HTR-8/SVneo (cell line): ENCODE measurements at regions not wholly inside any gene's neighbourhood (a gene's known extent, or its start where the extent isn't known, plus 50 kb on each side); places are given as distances from the start of the nearest gene placed in this dataset.

Experiments used
- DNase-seq: peaks from one replicate; pipeline ENCODE4 v3.0.0; 2011; ENCODE audit warnings: low spot score, mixed read lengths; ENCODE audit not compliant: insufficient read length
- FAIRE-seq: peaks from 2 replicates; lab custom pipeline; 2011; peaks lifted over from hg19 to GRCh38; lab: Jason Lieb, UNC

DNA sequence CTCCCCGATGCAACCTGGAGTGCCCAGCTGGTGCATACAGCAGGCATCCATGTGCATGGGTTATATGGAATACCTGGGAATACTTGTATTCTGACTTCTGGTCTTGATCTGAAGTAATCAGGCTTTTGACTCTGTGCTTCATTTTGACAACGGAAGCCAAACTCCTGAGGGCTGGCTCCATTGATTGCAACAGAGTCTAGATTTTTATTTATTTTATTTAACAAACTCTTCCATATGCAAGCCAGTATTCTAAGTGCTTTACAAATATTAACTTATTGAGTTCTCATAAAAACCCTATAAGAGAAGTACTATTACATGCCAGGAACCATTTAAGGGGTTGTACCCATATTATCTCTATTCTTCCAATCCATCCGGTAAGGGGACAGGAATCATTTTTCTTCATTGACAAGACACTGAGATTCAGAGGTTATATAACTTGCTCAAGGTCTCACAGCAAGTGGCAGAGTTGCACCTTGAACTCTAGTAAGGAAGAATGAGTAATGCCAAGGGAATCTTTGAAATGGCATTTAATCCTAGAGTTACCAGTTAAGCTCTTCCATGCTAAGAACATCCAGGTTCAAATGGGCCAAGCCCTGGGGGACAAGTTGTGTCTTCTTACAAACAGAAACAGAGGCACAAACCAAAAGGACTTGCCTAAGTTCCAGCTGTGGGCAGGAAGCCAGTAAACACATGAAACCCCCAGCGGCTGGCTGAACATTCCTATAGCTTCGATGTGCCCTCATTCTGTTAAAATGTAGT, 241.0 kb downstream of the WDR11 start:
- FAIRE-seq (no peak), DNase-seq (no peak)

DNA sequence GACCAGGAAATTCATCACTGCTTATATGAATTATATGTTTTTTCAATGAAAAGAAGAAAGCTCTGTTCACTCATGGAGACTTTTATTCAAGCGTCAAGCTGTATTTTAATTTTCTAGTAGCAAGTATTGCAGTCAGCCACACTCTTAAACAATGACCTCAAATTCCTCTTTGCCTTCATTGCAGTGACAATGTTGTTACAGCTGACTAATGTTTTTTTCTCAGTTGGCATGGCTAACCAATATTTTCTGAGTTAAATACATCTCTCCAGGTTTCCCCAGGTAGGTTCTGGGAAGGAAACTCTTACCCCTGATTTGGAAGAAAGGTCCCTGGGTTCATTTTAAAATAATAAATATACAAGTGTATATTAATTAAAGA, 241.5 kb downstream of the WDR11 start:
- no peak for DNase-seq
- no peak for FAIRE-seq

- FAIRE-seq (no peak), DNase-seq (no peak)
Observed at GRCh38 chr10:121096617-121097431, 245.7 kb downstream of the WDR11 start.

GRCh38 chr10:121098211-121098610, 247.0 kb downstream of the WDR11 start:
- FAIRE-seq (no peak), DNase-seq (no peak)

DNA sequence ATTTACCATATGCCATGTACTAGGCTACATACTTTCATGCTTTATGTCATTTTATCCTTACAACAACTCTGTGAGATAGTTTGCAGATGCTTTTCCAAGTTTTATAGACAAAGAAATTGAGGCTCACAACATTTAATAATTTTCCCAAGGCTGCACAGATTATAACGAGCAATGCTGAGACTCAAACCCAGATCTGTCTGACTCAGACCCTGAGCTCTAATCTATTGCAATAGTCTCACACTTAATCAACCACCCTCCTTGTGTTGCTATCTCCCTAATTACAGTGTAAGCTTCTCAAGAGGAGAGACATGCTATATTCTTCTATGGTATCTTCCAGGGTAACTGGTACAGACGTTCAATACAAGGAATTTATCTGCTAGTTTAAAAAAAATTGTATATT, 247.6 kb downstream of the WDR11 start:
- no peak for DNase-seq
- no peak for FAIRE-seq

GRCh38 chr10:121099181-121099580, 248.0 kb downstream of the WDR11 start:
- no peak for FAIRE-seq

DNA sequence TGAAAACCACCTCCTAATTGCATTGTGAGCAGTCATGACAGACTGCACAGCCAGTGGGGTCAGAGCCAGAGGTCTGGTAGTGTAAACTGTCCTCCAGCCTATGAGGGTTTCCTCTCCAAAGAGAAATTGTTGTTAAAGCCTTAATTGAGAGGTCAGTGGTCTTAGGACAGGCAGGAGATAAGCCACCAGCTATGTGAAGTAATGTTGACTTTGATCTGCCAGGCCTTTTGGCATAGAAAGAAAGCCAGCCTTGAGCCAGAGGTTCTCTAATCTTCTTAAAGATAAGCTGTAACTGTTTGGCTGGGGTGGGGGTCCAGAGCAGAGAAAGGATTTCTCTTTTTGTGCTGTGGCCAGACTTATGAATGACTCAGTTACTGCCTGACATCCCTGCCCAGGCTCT, 248.4 kb downstream of the WDR11 start:
- FAIRE-seq (no peak), DNase-seq (no peak)

More at GRCh38 chr10:121099181-121099580, 248.0 kb downstream of the WDR11 start:
- no peak for DNase-seq

DNA sequence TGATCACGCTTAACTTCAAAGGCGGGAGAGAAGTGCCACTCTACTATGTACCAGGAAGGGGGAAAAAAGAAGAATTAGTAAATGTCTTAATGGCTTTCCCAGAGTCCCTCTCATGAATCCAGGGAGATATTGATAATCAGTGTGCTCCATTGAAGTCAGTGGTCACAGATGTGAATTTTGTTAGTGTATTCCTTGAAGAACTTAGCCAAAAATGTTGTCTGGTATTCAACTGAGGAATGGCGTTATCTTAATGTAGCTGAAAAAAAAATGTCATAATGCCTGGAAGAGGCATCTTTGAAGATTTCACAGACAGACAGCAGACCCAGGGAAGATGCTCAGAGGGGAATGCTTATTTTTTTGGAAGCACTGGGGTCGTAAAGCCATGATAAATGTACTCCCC, 250.4 kb downstream of the WDR11 start:
- DNase-seq (no peak), FAIRE-seq (no peak)

DNA sequence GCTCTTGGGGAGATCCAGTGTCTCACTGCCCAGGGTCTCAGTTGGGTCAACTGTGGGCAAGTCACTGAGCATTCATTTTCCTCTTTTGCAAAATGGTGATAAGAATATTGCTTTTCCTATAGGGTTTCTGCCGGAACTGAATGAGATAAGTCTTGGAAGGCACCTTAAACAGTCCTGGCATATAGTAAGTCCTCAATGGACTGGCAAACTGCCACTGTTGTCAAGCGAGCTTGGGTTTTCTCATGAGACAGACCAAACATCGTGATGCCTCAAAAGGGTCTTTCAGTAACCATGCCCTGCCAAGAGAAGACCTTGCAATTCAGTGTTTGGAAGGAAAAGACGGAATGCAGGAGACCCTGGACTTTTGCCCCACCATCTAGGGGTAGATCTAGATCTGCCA, 251.5 kb downstream of the WDR11 start:
- FAIRE-seq (no peak), DNase-seq (no peak)

DNA sequence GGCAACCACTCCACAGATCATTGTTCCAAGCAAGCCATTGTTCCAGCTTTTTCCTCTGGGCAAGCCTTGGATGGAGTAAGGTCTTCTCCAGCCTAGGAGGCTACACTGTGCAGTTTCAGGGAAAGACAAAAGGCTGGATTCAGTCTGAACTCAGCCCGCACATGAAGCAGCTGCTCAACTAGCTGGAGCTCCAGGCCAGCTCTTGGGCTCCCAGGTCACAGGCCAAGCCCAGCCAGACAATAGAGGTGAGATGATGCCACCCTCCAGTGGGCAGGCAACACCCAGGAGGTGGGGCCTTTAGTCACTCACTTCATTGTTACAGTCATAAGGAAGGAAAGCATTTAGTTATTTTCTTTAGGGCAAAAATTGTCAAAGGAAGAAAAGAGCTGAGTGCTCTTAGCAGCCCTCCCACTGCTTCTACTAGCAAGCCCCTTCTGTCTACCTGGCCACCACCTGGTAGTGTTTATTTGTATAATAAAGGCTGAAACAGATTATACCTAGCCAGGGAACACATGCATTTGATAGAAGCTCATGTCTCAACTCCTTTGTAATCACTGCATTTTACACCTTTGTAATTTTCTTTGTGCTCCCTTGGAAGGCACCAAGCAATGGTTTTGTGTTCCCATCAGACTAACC, 253.4 kb downstream of the WDR11 start:
- no peak for DNase-seq
- FAIRE-seq, result no peak

DNA sequence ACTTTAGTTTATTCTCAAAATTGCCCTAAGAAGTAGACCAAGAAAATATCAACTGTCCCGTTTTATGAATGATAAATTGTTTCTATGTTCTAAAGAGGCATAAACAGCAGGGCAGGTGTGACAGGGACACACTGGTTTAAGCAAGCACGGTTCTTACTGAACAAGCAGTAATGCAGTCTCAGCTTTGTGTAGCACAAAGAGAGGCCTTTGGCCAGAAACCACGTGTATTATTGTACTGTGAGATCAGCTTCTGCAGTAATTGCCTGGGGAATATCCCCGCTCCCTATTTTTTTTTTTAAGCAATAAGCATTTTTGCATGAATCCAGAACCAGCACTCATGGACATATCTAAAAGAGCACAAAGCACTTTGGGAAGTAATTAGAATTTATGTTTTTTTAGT, 255.4 kb downstream of the WDR11 start:
- DNase-seq (no peak), FAIRE-seq (no peak)

GRCh38 chr10:121108051-121108450, 256.9 kb downstream of the WDR11 start:
- DNase-seq (no peak), FAIRE-seq (no peak)

- DNase-seq (no peak), FAIRE-seq (no peak)
Observed at GRCh38 chr10:121110369-121110768, 259.2 kb downstream of the WDR11 start.

GRCh38 chr10:121112136-121112535, 261.0 kb downstream of the WDR11 start:
- no peak for FAIRE-seq
- no peak for DNase-seq

DNA sequence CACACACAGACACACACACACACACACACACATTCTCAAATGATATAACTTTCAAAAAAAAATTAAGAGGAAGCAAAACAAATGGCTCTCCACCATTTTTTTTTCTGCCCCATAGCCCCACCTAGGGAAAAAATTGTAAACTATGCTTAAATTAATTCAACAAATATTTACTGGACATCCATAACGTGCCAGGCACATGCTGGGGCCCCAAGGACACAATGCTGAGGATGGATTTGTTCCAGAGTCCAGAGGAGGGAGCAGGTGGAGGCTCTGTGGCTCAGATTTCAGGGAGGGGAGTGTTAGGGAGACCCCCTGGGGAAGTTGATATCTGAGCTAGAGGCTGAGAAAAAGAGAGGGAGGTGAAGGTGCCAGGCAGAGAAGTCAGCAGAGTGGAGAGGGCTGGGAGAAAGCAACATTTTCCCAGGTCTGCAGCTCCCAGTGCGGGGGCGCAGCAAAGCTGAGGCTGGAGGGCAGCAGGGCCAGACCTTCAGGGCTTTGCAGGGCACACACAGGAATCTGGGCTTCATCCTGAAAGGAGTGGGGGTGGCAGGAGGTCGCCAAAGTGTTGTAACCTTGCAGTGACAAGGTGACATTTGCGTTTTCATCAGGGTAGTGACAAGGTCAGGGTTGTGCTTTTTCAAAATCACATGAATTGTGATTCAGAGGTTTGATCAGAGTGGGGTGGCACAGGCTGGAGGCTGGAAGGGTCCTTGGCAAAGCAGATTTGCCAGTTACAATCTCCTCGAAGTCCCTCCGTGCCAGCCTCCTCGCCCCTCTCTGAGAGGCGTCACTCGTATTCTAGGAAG, 261.6 kb downstream of the WDR11 start:
- DNase-seq (no peak), FAIRE-seq (no peak)

DNA sequence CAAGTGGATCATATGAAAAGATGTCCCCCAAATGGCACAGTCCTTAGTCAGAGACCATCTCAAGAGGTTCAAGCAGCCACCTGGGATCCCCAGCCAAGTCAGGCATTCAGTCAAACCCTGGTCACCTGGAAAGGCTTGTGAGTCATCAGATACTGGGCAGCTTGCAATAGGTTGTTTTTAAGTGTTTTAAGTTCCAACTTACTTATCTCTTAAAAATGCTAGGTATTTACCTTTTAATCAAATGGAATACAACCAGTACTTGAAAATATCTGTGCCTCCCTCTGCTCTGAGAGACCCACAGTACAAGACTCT, 262.2 kb downstream of the WDR11 start:
- DNase-seq (no peak), FAIRE-seq (no peak)

DNA sequence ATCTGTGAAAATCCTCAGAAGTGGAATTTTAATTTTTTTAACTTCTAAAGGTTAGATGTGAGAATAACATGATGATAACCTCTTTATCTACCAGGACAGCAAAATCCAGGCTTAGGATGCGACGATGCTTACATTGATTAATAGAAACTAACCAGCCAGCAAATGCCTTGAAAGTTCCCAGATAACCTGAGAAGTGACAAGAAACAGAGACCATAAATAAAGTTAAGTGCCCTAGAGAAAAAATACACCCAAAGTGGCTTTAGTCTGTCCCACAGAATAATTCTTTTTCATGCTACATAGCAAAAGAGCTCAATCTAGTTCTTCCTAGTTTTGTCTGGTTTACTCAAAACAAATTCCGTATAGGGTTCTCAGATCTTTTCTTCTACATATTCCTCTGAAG, 262.7 kb downstream of the WDR11 start:
- FAIRE-seq, result no peak
- no peak for DNase-seq

GRCh38 chr10:121115154-121115553, 264.0 kb downstream of the WDR11 start:
- FAIRE-seq (no peak), DNase-seq (no peak)

GRCh38 chr10:121121462-121121861, 270.3 kb downstream of the WDR11 start:
- DNase-seq (no peak), FAIRE-seq (no peak)

DNA sequence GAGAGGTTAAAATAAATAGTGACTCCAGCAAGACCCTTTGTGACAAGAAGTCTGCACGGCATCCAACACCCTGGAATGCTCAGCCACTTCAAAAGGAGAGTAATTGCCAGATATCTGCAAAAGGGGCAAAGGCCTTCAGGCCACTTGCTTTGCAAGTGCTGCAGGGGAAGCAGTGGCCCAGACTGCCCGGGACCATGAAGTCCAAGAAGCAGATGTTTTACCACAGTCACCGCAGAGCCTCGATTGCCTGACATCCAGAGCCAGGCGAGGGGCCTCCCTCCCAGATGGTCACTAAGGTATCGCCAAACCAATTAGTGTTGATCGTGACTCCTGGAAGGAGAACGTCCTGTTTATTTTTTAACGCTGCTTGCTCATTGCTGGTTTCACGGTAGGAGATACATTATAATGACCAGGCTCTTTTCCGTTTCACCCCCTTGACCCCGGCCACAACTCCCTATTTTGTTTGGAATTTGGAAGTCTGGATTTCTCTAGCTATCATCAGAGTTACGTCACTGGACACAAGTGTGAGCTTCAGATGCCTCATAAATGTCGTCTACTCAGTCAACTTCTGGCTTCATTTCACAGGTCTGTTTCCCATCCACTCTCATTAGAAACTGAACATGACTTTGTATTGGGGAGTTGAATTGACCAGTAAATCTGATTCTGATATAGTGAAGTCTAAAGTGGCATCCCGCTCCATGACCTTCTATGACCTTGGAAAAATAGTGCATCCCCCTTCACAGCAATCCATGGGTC, 276.2 kb downstream of the WDR11 start:
- FAIRE-seq (no peak), DNase-seq (no peak)
